Nephron progenitor cell (in vitro differentiated cells): ENCODE measurements at regions not wholly inside any gene's neighbourhood (a gene's known extent, or its start where the extent isn't known, plus 50 kb on each side); places are given as distances from the start of the nearest gene placed in this dataset.

Experiments
- DNase-seq: peaks from one replicate; pipeline ENCODE4 v3.0.0; 2021
- H3K27ac Mint-ChIP-seq: 2 replicates; pipeline ENCODE4 v1.8.0; 2021; ENCODE audit warnings: mild to moderate bottlenecking, moderate library complexity, mixed read lengths
- H3K27me3 Mint-ChIP-seq: 2 replicates; pipeline ENCODE4 v1.8.0; 2021; ENCODE audit warnings: mild to moderate bottlenecking, low read depth, mixed read lengths; ENCODE audit not compliant: poor library complexity
- H3K36me3 Mint-ChIP-seq: 2 replicates; pipeline ENCODE4 v1.8.0; 2021; ENCODE audit warnings: low read depth, mixed read lengths
- H3K4me1 Mint-ChIP-seq: 2 replicates; pipeline ENCODE4 v1.8.0; 2021; ENCODE audit warnings: mixed read lengths
- H3K4me3 Mint-ChIP-seq: 2 replicates; pipeline ENCODE4 v1.8.0; 2021; ENCODE audit warnings: mild to moderate bottlenecking, moderate library complexity, mixed read lengths
- H3K9me3 Mint-ChIP-seq: 2 replicates; pipeline ENCODE4 v1.8.0; 2021; ENCODE audit warnings: mild to moderate bottlenecking, moderate library complexity, mixed read lengths
- TF ChIP-seq, protein P1 (sequence below): fragments of 200-600 bp; sonication (generic); IDR thresholded peaks from 2 replicates; pipeline ENCODE4 v1.5.0; 2021; ENCODE audit warnings: antibody characterized with exemption

DNA sequence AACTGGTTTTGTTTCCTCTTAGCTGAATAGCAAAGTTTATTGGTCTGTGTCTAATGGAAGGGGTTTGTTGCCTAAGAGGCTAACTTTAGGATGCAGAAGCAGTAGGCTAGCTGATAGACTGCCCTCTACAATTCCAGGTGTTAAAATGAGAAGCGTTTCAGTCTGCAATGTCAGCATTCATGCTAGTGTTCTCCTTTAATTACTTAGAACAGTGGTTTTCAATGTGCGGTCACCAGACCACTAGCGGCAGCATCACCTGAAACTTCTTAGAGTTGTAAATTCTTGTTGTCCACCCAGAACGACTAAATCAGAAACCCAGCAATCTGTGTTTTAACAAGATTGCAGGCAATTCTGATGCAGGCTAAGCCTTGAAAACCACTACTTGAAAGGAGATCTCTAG lies 392.9 kb downstream of the IPMK start:
- H3K4me1 Mint-ChIP-seq = no peaks in the 10 kb centered on the region
- H3K9me3 Mint-ChIP-seq = no peaks in the 10 kb centered on the region
- H3K36me3 Mint-ChIP-seq = no peaks in the 10 kb centered on the region
- H3K27ac Mint-ChIP-seq = no peak overlapping the region
- H3K4me3 Mint-ChIP-seq = no peak overlapping the region
- H3K27me3 Mint-ChIP-seq = no peaks in the 10 kb centered on the region
- TF ChIP-seq, protein P1, sequence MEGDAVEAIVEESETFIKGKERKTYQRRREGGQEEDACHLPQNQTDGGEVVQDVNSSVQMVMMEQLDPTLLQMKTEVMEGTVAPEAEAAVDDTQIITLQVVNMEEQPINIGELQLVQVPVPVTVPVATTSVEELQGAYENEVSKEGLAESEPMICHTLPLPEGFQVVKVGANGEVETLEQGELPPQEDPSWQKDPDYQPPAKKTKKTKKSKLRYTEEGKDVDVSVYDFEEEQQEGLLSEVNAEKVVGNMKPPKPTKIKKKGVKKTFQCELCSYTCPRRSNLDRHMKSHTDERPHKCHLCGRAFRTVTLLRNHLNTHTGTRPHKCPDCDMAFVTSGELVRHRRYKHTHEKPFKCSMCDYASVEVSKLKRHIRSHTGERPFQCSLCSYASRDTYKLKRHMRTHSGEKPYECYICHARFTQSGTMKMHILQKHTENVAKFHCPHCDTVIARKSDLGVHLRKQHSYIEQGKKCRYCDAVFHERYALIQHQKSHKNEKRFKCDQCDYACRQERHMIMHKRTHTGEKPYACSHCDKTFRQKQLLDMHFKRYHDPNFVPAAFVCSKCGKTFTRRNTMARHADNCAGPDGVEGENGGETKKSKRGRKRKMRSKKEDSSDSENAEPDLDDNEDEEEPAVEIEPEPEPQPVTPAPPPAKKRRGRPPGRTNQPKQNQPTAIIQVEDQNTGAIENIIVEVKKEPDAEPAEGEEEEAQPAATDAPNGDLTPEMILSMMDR = no peak
- DNase-seq = no peak

DNA sequence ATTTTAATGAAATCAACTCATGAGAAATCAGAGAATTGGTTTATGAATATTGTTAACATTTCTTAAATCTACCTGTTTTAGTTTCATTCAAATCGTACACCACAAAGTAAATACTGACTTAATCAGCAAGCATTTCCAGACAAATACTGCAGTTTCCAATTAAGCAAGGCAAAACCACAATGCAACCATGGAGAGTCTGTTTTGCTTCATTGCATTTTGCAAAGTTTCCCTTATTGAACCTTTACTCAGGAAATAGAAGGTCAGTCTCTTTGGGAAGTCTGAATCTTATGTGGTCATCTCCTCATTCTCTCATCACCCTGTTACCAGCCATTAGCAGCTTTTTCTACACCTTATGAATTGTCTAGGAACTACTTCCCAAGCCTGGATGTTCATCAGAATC lies 400.5 kb downstream of the IPMK start:
- H3K4me1 Mint-ChIP-seq = no peaks in the 10 kb centered on the region
- no peaks in the 10 kb centered on the region for H3K27me3 Mint-ChIP-seq
- no peaks in the 10 kb centered on the region for H3K36me3 Mint-ChIP-seq
- H3K27ac Mint-ChIP-seq = no peak overlapping the region
- TF ChIP-seq, protein P1 = no peak
- H3K4me3 Mint-ChIP-seq = no peak overlapping the region
- no peak for DNase-seq
- no peaks in the 10 kb centered on the region for H3K9me3 Mint-ChIP-seq

DNA sequence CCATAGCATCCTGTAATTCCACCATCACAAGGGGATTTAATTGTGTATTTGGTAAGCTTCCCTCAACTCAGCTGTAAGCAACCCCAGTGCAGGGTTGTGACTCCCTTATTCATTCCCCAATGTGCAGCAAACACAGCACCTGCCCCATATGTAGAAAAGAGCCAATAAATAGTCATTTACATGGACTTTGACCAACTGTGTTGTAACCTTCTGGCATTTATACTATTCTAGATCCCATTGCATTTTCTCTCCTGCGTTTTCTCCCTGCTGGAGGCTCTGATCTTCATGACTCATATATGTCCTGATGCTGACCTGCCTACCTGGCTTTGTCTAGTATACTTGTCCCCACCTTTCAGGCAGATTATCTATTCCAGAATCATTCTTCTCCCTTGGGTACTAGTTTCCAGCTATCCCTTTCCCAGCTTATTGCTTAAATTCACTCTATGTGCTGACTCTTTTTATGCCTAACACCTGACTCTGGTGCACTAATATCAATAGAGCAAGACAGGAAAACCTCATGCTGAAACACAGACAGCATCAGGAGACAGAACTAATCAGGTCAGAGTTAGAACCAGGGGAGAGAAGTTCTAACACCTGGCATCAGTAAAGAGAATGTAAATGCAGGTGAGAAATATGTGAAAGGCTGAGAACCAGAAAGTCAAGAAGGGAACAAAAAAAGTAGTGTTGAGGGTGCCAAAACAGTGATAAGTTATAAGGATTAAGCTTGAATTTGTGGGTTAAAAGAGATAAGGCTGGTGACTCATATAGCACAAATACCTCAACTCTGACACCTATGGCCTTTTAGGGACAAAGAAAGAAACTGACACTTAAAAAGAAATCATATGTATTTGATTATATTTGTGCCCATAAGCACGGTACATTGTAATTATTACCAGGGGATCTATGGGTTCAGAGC lies 402.7 kb downstream of the IPMK start:
- no peaks in the 10 kb centered on the region for H3K27me3 Mint-ChIP-seq
- H3K4me3 Mint-ChIP-seq = no peak overlapping the region
- TF ChIP-seq, protein P1 = no peak
- H3K9me3 Mint-ChIP-seq = no peaks in the 10 kb centered on the region
- no peak overlapping the region for H3K27ac Mint-ChIP-seq
- no peaks in the 10 kb centered on the region for H3K4me1 Mint-ChIP-seq
- no peaks in the 10 kb centered on the region for H3K36me3 Mint-ChIP-seq
- no peak for DNase-seq

DNA sequence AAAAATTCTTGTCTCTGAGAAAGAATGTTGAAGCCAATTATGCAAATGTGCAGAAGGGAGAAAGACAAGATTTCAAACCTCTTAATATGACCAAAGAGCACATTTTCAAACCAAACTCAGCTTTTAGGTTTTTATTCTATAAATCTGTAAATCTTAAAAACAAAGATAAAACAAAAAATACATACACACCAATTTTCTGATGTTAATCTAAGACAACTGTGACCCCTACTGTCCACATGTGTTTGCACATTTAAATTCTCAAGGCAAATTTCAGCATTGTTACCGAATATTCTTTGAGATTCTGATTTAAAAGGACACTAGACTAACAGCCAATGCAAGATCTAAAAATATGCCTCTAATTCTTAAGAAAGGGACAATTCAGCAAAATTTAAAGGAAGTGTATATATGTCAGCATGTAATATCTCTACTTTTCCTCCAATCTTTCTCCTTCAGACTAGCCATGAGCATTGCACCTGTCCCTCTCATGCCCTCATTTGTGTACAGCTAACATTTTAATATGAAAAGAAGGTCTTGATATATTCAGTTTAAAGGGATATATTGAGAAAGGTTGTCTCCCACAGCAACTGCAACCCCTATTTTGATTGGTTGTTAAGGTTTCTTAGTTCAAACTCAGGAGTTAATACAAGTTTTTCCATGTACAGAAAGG lies 417.9 kb downstream of the IPMK start:
- Mint-ChIP-seq H3K27me3 (peaks cover 4% of the 10 kb centered on the region), H3K27ac (no peak overlapping the region), H3K9me3 (no peaks in the 10 kb centered on the region), H3K4me1 (peaks cover 4% of the 10 kb centered on the region), H3K36me3 (no peaks in the 10 kb centered on the region), H3K4me3 (no peak overlapping the region)
- DNase-seq = no peak
- TF ChIP-seq, protein P1 = peak; percentile 20

DNA sequence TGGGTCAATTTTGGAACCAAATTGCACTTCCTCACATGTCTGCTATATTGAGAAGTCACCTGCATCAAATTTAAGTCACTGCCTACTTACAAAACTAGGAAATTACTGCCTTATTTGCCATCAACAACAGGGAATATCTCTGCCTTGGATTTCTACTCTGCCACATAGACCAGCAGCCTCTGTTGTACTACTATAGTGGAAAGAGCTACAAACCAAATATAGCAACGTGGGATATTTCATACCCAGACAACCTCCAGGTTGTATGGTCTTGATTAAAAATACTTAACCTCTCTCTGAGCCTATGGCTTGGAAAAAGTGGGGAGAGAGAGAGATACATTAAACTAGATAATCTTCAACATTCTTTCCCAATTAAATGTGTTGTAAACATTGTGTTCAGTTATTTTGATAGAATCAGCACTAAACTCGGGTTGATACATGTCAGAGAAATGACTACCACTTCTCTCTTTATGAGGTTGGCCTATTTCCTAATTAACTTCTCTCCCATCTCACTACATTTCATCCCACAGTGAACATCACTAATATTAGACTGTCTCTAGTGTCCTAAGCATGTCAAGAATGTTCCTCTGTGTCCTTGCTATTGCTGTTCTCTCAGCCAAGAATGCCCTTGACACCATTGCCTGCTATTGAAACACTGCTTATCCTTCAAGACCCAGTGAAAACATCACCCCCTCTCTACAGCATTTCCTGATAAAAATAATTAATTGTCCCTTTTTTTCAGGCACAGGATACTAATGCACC lies 421.2 kb downstream of the IPMK start:
- H3K4me3 Mint-ChIP-seq = no peak overlapping the region

More for the DNA sequence above, 421.2 kb downstream of the IPMK start:
- no peak overlapping the region for H3K27ac Mint-ChIP-seq
- no peaks in the 10 kb centered on the region for H3K9me3 Mint-ChIP-seq
- H3K27me3 Mint-ChIP-seq = no peaks in the 10 kb centered on the region
- peaks cover 4% of the 10 kb centered on the region for H3K4me1 Mint-ChIP-seq
- DNase-seq = no peak
- TF ChIP-seq, protein P1 = no peak
- H3K36me3 Mint-ChIP-seq = no peaks in the 10 kb centered on the region
